ENCODE measurements at regions not wholly inside any gene's neighbourhood (a gene's known extent, or its start where the extent isn't known, plus 50 kb on each side); places are given as distances from the start of the nearest gene placed in this dataset.
A peak's percentile ranks its signal among the peaks of the same experiment; 100 is the strongest.
"Not testable (repeated sequence)": the region's sequence is repeated elsewhere in the genome, so short reads cannot be mapped to it uniquely, and the experiment has no call there.

DNA sequence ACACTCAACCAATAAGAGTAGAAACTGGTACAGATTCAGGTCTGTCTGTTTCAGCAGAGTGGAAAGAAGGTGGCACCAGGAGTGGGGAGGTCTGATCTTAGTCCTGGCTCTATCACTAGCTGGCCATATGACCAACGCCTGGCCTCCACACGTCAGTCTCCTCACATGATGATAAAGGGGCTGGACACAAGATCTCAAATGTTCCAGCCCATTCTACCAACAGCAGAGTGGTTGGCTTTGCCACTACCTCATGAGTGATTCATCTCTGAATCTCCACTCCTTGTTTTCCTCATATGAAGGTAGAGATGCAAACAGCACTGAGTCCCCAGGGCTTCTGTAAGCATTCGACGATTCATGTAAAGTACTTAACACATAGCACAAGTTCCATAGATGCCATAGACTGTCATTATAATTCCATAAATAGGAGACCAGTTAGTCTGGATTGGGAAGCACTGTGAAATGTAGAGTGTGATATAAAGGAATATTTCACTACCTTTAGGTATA, 281.9 kb upstream of the ASIC2 start:
- no peak for DNase-seq

- not testable (repeated sequence) for DNase-seq
These were observed 286.6 kb upstream of the ASIC2 start for GRCh38 chr17:33579740-33580139.

- no peak for DNase-seq
These were observed 287.1 kb upstream of the ASIC2 start for GRCh38 chr17:33580215-33580614.

DNA sequence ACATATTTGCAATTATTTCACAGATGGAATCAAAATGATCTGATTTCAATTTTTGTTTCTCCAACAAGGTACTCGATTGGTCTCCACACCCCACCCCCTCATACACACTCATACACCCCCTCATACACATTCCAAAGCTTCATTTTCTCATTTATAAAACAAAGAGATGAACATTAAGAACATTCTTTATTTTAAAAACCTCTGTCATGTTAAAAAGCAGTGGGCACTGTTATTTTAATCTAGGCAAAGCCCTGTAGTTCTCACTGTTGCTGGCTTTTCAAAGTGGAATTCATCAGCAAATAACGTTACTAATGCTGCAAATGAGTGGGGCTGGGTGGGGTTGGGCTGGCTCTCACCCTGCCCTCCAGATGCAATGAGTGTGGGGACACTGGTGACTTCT, 289.6 kb upstream of the ASIC2 start:
- no peak for DNase-seq

DNA sequence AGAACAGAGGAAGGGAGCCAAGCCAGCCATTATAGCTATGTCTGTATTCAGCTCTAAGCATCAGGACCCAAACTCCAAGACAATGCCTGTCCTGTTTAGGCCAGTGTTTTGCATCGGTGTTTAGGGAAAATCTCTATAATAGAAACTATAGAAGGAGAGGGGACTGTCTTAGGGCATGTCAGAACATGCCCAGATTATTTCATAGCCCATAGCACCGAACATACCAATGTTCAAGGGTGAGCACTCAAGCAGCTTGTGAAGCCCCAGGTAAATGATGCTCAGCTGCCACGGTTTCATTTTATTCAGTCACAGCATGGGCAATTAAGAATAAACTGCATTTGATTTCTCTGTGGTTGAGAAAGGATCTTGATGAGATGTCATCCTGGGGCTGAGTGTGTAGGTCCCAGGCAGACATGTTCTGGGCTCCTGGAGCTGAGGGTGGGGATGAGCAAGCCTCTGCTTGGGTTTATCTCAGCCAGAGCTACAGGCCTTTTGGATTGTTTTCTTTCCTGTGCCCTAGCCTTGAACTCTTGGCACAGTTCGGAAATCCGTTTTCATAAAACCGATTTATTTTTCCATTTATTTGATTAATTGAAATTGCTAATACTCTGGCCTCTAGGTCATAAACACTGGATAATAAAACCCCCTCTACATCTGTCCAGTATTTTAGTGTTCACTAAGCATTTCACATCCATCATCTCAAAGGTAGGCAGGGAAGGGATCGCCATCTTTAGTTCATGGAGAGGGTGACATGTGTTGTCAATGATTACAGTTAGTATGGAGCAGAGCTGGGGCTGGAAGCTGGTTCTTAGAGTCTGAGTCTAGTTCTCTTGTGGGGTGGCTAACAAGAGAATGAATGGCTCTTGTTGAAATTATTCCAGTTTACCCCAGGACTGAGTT, 290.7 kb upstream of the ASIC2 start:
- no peak for DNase-seq

GRCh38 chr17:33593991-33594390, 300.9 kb upstream of the ASIC2 start:
- DNase-seq = no peak

- DNase-seq = no peak
These were observed 302.7 kb upstream of the ASIC2 start for GRCh38 chr17:33595828-33596227.

GRCh38 chr17:33596899-33597298, 303.8 kb upstream of the ASIC2 start:
- no peak for DNase-seq

DNA sequence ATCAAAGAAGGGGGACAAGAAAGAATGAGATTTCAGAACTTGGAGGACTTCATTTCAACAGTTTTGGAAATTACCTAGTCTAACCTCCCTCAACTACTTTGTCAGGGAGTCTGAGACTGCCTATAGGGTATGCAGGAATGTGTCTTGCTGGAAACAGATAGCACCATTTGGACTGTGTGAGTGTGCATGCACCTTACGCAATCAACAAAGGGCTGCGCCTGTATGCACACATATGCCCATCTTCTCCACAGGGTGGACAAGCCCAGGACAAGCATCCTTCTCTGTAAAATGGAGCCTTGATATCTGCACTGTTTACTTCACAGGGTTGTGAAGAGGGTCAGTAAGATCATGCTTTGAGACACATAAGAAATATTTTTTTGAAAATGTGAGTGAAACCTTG, 305.7 kb upstream of the ASIC2 start:
- no peak for DNase-seq

DNA sequence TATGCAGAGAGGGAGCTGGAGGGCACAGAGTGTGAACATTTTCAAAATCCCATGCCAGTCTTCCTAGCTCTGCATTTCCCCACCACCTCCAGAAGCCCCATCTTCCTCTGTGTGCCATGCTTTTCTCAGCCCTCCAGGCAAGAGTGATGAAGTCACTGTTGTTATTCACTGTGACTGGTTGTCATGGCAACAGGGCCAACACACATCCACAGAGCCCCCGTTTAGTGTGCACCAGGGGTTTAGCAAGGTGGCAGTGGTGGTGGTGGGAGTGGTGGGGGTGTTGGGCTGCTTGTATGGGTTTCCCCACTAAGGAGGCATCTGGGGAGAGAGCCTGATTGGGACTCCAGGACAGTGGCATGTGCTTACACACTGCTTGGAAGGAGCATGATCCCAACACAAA, 309.9 kb upstream of the ASIC2 start:
- no peak for DNase-seq

GRCh38 chr17:33603789-33604188, 310.7 kb upstream of the ASIC2 start:
- DNase-seq = no peak

GRCh38 chr17:33611532-33611931, 318.4 kb upstream of the ASIC2 start:
- DNase-seq = no peak

DNA sequence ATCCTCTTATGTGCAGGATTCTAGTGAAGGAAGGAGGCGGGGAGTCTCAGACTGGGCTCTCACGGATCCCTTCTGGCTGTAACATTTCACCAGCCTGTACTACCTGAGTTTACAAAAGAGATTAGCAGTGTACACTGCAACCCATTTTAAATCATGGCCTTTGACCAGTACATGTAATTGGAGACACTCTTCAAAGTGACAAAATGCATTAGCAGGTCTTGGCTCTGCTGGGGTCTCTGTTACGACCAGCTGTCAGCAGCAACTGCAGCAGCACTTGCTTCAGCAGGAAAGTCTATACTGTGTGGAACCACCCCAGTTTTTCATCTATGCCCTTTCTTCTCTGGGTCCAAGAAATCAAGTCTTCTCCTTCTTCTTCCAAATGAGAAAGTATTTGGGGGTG, 322.8 kb upstream of the ASIC2 start:
- no peak for DNase-seq

- DNase-seq = no peak
These were observed 330.7 kb upstream of the ASIC2 start for GRCh38 chr17:33623841-33624240.

DNA sequence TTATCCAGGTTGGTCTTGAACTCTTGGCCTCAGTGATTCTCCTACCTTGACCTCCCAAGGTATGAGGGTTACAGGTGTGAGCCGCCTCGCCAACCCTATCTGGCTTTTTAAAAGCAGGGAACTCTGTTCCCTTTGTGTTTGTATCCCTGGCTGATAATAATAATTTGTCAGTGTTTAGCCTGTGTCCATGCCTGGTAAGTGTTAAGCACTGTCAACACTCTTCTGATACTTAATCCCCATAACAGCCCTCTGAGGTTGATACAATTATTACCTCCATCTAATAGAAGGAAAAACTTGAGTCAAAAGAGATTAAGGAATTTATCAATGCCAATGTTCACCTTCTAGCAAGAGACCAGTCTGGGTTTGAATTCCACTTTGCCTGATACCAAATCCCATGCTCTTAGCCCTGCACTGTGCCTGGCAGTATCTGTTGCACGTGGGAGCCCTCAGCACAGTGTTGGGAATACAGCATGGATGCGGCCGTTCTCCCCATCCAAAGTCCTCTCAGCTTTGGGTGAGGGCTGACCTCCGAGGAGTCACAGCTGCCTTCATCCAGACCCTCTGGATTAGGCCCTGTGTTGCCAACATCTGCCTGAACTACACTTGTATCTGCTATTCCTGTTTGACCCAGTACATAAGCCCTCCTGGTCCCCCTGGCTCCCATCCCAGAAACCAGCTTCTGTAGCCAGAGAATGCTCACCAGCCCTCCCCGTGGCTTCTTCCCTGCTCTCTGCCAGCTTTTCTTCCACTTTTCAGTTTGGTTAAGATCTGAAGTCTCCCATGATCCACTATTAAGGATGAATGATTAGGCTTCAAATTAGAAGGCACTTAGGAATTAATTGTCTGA, 335.6 kb upstream of the ASIC2 start:
- no peak for DNase-seq

DNA sequence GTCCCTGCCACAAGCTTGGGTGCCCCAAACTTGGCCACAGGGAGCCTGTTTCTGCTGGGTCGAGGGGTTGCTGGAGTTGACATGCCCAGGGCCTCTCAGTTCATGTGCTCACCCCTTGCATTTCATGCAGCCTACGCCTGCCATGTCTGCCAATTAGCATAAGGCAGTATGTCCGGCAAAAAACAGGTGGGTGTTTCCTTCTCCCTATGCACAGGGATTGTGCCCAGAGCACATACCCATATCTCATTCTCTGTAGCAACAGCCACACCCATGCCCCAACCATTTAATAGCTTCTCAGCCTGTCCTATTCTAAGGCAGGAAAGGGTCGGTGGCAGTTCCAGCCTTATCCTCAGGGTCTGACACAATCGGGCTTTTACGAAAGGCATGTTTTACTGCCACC, 340.4 kb upstream of the ASIC2 start:
- no peak for DNase-seq

GRCh38 chr17:33637534-33637933, 344.4 kb upstream of the ASIC2 start:
- no peak for DNase-seq

- DNase-seq = peak; percentile 3
These were observed 346.2 kb upstream of the ASIC2 start for GRCh38 chr17:33639103-33639880.

- DNase-seq = no peak
These were observed 347.5 kb upstream of the ASIC2 start for GRCh38 chr17:33640629-33641028.

- no peak for DNase-seq
These were observed 348.9 kb upstream of the ASIC2 start for GRCh38 chr17:33642002-33642401.

- no peak for DNase-seq
These were observed 354.9 kb upstream of the ASIC2 start for GRCh38 chr17:33647956-33648355.

- no peak for DNase-seq
These were observed 357.2 kb upstream of the ASIC2 start for GRCh38 chr17:33650304-33650703.

DNA sequence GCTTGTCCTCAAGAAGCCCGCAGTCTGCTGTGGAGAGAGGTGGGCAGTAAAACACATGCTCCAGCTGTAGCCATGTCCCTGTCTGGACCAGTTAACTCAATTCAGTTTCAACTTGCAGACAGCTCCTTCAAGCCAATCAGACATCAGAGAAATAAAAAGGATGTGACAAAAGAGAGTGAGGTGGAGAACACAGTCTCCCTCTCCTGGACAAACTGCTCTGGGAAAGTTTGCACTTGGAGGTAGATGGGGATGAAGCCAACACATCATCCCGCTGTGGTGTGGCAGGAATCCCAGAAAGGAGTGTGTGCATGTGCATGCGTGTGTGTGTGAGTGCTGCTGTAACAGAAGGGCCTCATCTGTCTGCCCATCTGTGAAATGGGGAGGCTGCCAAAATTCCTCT, 358.6 kb upstream of the ASIC2 start:
- DNase-seq = no peak
